GM18951 (cell line): ENCODE measurements at regions not wholly inside any gene's neighbourhood (a gene's known extent, or its start where the extent isn't known, plus 50 kb on each side); places are given as distances from the start of the nearest gene placed in this dataset.

Source experiments
- POLR2A ChIP-seq: IDR thresholded peaks from 4 replicates; pipeline ENCODE4 v1.6.1; 2011; ENCODE audit warnings: mild to moderate bottlenecking; ENCODE audit not compliant: insufficient read length, insufficient read depth; ENCODE audit errors: extremely low read depth
- in situ Hi-C: fragments of 300-500 bp; cut with MboI; formaldehyde crosslinking; loops from one replicate; pipeline ENCODE4 v1.12.0; 2022; ENCODE audit warnings: low sequenced_read_pairs, mixed read lengths, inconsistent platforms; ENCODE audit not compliant: unreplicated experiment

- in situ Hi-C loops, result no loop called here
- no peak for TF ChIP-seq POLR2A
Observed at GRCh38 chr20:24871480-24872213, 77.4 kb upstream of the CST7 start.

- no peak for TF ChIP-seq POLR2A
- in situ Hi-C loops, result no loop called here
Observed at GRCh38 chr20:24872291-24873024, 76.6 kb upstream of the CST7 start.

DNA sequence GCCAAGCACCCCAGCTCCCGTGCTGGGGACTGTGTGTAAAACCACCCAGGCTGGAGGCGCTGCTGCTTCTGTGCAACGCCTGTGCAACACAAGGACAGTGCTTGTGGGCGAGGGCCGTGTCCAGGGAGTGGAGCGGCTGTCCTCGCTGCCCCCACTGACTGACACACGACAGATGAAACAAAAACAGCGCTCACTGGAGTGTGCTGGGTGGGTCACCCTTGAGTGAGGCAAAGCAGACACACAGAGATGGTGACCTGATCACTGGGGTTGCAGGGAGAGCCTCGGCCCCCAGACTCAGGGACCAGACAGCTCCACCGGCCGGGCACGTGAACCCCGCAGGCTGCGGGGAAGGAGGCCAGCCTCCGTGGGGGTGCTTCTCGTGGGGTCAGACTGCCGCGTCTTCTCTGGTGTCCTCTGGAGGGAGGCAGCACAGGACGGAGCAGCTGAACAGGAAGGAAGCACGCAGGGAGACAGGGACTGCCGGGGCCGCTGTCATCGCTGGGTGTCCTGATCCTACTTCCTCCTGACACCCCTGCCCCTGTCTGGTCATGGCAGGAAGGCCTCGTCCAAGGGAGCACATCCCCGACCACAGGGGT is 75.9 kb upstream of the CST7 start:
- TF ChIP-seq POLR2A, result no peak
- in situ Hi-C loops, result no loop called here

GRCh38 chr20:24875078-24875477 is 74.0 kb upstream of the CST7 start:
- TF ChIP-seq POLR2A, result no peak
- in situ Hi-C loops, result no loop called here

DNA sequence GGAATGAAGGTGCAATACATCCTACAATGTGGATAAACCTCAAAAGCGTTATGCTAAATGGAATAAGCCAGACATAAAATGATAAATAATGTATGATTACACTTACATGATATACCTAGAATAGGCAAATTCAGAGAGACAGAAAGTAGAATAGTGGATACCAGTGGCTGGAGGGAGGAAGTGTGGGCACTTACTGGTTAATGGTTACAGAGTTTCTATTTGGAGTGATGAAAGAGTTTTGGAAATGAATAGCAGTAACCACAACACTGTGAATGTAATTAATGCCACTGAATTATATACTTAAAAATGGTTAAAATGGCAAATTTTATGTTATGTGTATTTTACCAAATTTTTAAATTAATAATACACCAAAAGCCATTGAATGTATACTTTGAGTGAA is 71.4 kb upstream of the CST7 start:
- in situ Hi-C loops, result no loop called here
- no peak for TF ChIP-seq POLR2A

- in situ Hi-C loops, result no loop called here
- no peak for TF ChIP-seq POLR2A
Observed at GRCh38 chr20:24878657-24879056, 70.4 kb upstream of the CST7 start.

DNA sequence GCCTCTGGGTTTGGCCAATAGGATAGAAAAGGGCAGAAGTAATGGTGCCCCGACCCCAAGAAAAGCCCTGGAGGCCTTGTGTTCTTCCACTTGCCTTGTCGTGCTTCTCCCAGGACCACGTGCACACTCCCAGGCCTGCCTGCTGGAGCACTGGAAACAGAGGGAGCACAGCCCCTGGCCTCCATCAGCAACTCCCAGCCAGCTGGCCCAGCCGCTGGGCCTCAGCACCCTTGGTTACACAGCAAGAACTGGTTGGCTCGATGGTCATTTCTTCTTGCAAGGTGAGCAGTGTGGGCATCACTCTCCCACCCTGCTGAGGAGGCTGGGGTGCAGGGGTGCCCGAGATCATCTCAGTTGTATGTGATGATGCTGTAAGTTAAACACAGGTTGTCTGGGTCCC is 69.2 kb upstream of the CST7 start:
- in situ Hi-C loops, result no loop called here
- TF ChIP-seq POLR2A, result no peak

GRCh38 chr20:24880356-24880755 is 68.7 kb upstream of the CST7 start:
- no peak for TF ChIP-seq POLR2A
- in situ Hi-C loops, result no loop called here

- TF ChIP-seq POLR2A, result no peak
- in situ Hi-C loops, result no loop called here
Observed at GRCh38 chr20:24890286-24890685, 58.8 kb upstream of the CST7 start.

GRCh38 chr20:24891546-24892393 is 57.3 kb upstream of the CST7 start:
- TF ChIP-seq POLR2A, result no peak
- in situ Hi-C loops, result no loop called here

DNA sequence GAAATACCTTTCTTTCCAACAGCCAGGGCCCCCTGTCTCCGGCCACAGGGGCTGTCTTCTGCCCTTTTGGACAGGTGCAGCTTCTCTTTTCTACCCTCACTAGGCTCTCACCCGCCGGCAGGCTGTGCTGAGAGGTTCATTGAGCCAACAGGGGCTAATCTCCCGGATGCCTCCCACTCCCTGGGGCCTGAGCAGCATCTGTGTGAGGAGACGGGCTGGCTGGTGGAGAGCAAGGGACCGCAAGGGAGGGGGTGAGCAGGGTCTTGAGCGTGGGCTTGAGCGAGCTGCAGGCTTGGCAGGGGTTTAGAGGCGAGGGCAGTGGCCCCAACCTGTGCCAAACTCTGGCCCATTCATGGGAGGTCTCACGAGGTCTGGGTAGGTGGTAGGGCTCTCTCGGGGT is 56.5 kb upstream of the CST7 start:
- TF ChIP-seq POLR2A, result no peak
- in situ Hi-C loops, result no loop called here

- in situ Hi-C loops, result no loop called here
- no peak for TF ChIP-seq POLR2A
Observed at GRCh38 chr20:24892931-24893330, 56.1 kb upstream of the CST7 start.

- TF ChIP-seq POLR2A, result no peak
- in situ Hi-C loops, result no loop called here
Observed at GRCh38 chr20:24894488-24894887, 54.6 kb upstream of the CST7 start.
